GM12878 (cell line): ENCODE measurements at regions not wholly inside any gene's neighbourhood (a gene's known extent, or its start where the extent isn't known, plus 50 kb on each side); places are given as distances from the start of the nearest gene placed in this dataset.

Experiments used
- ATAC-seq: fragments of 200-7000 bp; cut with Tn5 transposase; 3 replicates; pipeline ENCODE4 v1.9.1; 2020; ENCODE audit warnings: mild to moderate bottlenecking, moderate library complexity
- BruUV-seq: library from RNA; stranded (reverse); fragments of 400-500 nt; replicated peaks from 2 replicates; lab custom pipeline; 2021; lab: Mats Ljungman, UMichigan
- CTCF ChIA-PET: fragments of 300-600 bp; sonication (Branson Sonifier 250); formaldehyde crosslinking; extraction: SDS; loops from one replicate; lab custom pipeline; 2021; ENCODE audit warnings: inconsistent platforms; lab: Yijun Ruan, JAX
- POLR2A ChIA-PET: fragments of 350-600 bp; formaldehyde crosslinking; extraction: SDS; loops from one replicate; lab custom pipeline; 2021; ENCODE audit warnings: inconsistent platforms; lab: Charles Lee
- RAD21 ChIA-PET: fragments of 300-600 bp; sonication (Branson Sonifier 250); formaldehyde crosslinking; loops from one replicate; lab custom pipeline; 2023; ENCODE audit warnings: antibody characterized with exemption; ENCODE audit not compliant: unreplicated experiment; lab: Charles Lee
- SMC1A ChIA-PET: fragments of 300-600 bp; sonication (Branson Sonifier 250); formaldehyde crosslinking; loops from one replicate; lab custom pipeline; 2023; ENCODE audit not compliant: unreplicated experiment, uncharacterized antibody; lab: Charles Lee
- DNase-seq: peaks from one replicate; pipeline ENCODE4 v3.0.0-alpha.2; 2011; ENCODE audit warnings: low read depth, low spot score
- FAIRE-seq: peaks from 3 replicates; lab custom pipeline; 2011; peaks lifted over from hg19 to GRCh38; lab: Jason Lieb, UNC
- H2AFZ ChIP-seq: 2 replicates; pipeline ENCODE4 v1.6.0; 2011; ENCODE audit warnings: low read depth, low read length, control low read depth; ENCODE audit not compliant: control insufficient read depth
- H3K27ac ChIP-seq: 2 replicates; pipeline ENCODE4 v1.5.1; 2011; ENCODE audit warnings: control low read depth; ENCODE audit not compliant: control insufficient read depth, insufficient read depth
- H3K27me3 ChIP-seq, 2 experiments: replicated peaks in 1 of 2; 2 replicates each; pipeline versions ENCODE4 v1.6.0 to v1.6.1; 2011; ENCODE audit warnings: low read length in 1 of 2; ENCODE audit not compliant: control insufficient read depth in 2 of 2, insufficient read depth in 2 of 2
- H3K36me3 ChIP-seq, 2 experiments: 2 replicates each; pipeline ENCODE4 v1.5.1; 2011; ENCODE audit warnings: low read length in 1 of 2; ENCODE audit not compliant: control insufficient read depth in 2 of 2, insufficient read depth in 2 of 2
- H3K4me1 ChIP-seq: 2 replicates; pipeline ENCODE4 v1.6.1; 2011; ENCODE audit warnings: mild to moderate bottlenecking, low read length, moderate library complexity, mixed read lengths; ENCODE audit not compliant: control insufficient read depth, insufficient read depth
- H3K4me2 ChIP-seq: 2 replicates; pipeline ENCODE4 v1.6.0; 2011; ENCODE audit warnings: control low read depth; ENCODE audit not compliant: control insufficient read depth, insufficient read depth
- H3K4me3 ChIP-seq: fragments of 200-600 bp; sonication (generic); 2 replicates; pipeline ENCODE4 v1.5.1; 2016
- H3K79me2 ChIP-seq: 2 replicates; pipeline ENCODE4 v1.6.0; 2011; ENCODE audit warnings: low read length; ENCODE audit not compliant: control insufficient read depth, insufficient read depth
- H3K9ac ChIP-seq: 2 replicates; pipeline ENCODE4 v1.8.0; 2011; ENCODE audit warnings: low read length, control low read depth, mixed read lengths; ENCODE audit not compliant: control insufficient read depth, insufficient read depth
- H3K9me3 ChIP-seq: replicated peaks from 3 replicates; pipeline ENCODE4 v1.5.1; 2011; ENCODE audit warnings: mild to moderate bottlenecking, low read length; ENCODE audit not compliant: control insufficient read depth, insufficient read depth
- H4K20me1 ChIP-seq: 2 replicates; pipeline ENCODE4 v1.6.0; 2011; ENCODE audit not compliant: control insufficient read depth, insufficient read depth
- BACH1 ChIP-seq: fragments of 450-650 bp; IDR thresholded peaks from 2 replicates; pipeline ENCODE4 v1.6.1; 2017; ENCODE audit warnings: mild to moderate bottlenecking, borderline replicate concordance
- ETV6 ChIP-seq, 2 experiments: fragments of 450-650 bp in 1 of 2; IDR thresholded peaks in 1 of 2; conservative IDR thresholded peaks in 1 of 2; 2 replicates each; pipeline ENCODE4 v1.6.1; 2014; ENCODE audit warnings: antibody characterized with exemption in 1 of 2, borderline replicate concordance in 1 of 2, low read depth in 1 of 2, mild to moderate bottlenecking in 1 of 2, moderate library complexity in 1 of 2
- NFIC ChIP-seq: IDR thresholded peaks from 2 replicates; pipeline ENCODE4 v1.6.1; 2012; ENCODE audit warnings: low read depth, mild to moderate bottlenecking, inconsistent platforms, low read length, moderate library complexity
- RUNX3 ChIP-seq: IDR thresholded peaks from 2 replicates; pipeline ENCODE4 v1.6.1; 2012; ENCODE audit warnings: low read length, inconsistent platforms
- SIN3A ChIP-seq: IDR thresholded peaks from 2 replicates; pipeline ENCODE4 v1.6.1; 2012; ENCODE audit warnings: low read depth, low read length, improper control_type of control experiment
- SREBF2 ChIP-seq: IDR thresholded peaks from 2 replicates; pipeline ENCODE4 v1.6.1; 2012; ENCODE audit warnings: mild to moderate bottlenecking, low read length
- TBL1XR1 ChIP-seq: IDR thresholded peaks from 2 replicates; pipeline ENCODE4 v1.6.1; 2012; ENCODE audit warnings: low read depth, low read length, improper control_type of control experiment
- ZNF384 ChIP-seq: IDR thresholded peaks from 2 replicates; pipeline ENCODE4 v1.6.1; 2012; ENCODE audit warnings: low read depth, mild to moderate bottlenecking, low read length, improper control_type of control experiment, borderline replicate concordance
- WGBS: methylation state at CpG from one replicate; pipeline ENCODE4 v1.1.6; 2016; ENCODE audit warnings: low lambda C conversion rate; ENCODE audit not compliant: insufficient replicate concordance, insufficient coverage; ENCODE audit errors: missing lambda C conversion rate; 5-methylcytosine and 5-hydroxymethylcytosine counted together
- in situ Hi-C: fragments of 300-500 bp; cut with MboI; formaldehyde crosslinking; loops from 9 replicates; pipeline ENCODE4 v1.14.3; 2018; ENCODE audit warnings: mixed read lengths
- intact Hi-C: fragments of 100-400 bp; cut with micrococcal nuclease; formaldehyde crosslinking; loops from one replicate; pipeline ENCODE4 v1.14.2; 2022; ENCODE audit not compliant: unreplicated experiment
- TF ChIP-seq, protein P1 (sequence below): fragments of 150-350 bp; IDR thresholded peaks from 2 replicates; pipeline ENCODE4 v1.6.1; 2014; ENCODE audit warnings: mild to moderate bottlenecking, low read depth, low read length
- TF ChIP-seq, protein P2 (sequence below): fragments of 450-650 bp; IDR thresholded peaks from 2 replicates; pipeline ENCODE4 v1.6.1; 2017; ENCODE audit warnings: borderline replicate concordance
- TF ChIP-seq, protein P3 (sequence below): fragments of 450-650 bp; IDR thresholded peaks from 2 replicates; pipeline ENCODE4 v1.6.1; 2016; ENCODE audit warnings: mild to moderate bottlenecking, moderate library complexity, borderline replicate concordance
- TF ChIP-seq, protein P4 (sequence below), 3 experiments: IDR thresholded peaks in 2 of 3; conservative IDR thresholded peaks in 1 of 3; 2 replicates each; pipeline ENCODE4 v1.5.1; 2011; ENCODE audit warnings: low read depth in 3 of 3, low read length in 3 of 3, mild to moderate bottlenecking in 3 of 3, control low read depth in 2 of 3, moderate library complexity in 2 of 3, inconsistent platforms in 1 of 3, mixed read lengths in 1 of 3; ENCODE audit not compliant: control insufficient read depth in 2 of 3, insufficient read depth in 1 of 3; ENCODE audit errors: extremely low read depth in 1 of 3

DNA sequence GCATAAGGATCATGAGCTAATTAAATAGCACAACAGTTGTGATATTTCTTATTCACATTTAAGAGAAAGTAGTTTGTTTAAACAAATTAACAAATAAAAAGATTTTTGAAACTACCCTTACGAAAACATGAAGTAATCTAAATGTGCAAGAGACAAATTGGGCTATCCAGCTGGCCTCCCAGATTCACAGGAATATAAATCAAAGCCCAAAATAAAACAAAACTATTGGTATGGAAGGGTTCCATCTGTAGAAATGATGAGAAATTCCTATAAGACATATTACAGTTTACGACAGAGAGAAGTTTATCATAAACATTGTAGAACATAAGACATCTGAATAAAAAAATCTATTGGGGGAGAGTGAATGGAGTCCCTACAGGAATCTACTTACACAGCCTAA, 1125.1 kb downstream of the TDRD15 start:
- intact Hi-C loops (no loop called here), in situ Hi-C loops (no loop called here)
- ATAC-seq (no peak), DNase-seq (no peak), FAIRE-seq (no peak)
- no peak overlapping the region for H3K9ac ChIP-seq
- SMC1A ChIA-PET, result no interaction called here
- TF ChIP-seq BACH1 (no peak), TBL1XR1 (no peak), SREBF2 (no peak), ETV6 (conservative IDR thresholded peaks at IDR 0.05 in 1 of 2, IDR thresholded peaks at IDR 0.05 in 1 of 2; ENCODE audit: borderline replicate concordance in 1 of 2, low read depth in 1 of 2) (no peak), NFIC (no peak), ZNF384 (no peak), RUNX3 (no peak), SIN3A (no peak)
- TF ChIP-seq, protein P1, sequence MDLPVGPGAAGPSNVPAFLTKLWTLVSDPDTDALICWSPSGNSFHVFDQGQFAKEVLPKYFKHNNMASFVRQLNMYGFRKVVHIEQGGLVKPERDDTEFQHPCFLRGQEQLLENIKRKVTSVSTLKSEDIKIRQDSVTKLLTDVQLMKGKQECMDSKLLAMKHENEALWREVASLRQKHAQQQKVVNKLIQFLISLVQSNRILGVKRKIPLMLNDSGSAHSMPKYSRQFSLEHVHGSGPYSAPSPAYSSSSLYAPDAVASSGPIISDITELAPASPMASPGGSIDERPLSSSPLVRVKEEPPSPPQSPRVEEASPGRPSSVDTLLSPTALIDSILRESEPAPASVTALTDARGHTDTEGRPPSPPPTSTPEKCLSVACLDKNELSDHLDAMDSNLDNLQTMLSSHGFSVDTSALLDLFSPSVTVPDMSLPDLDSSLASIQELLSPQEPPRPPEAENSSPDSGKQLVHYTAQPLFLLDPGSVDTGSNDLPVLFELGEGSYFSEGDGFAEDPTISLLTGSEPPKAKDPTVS, result no peak
- TF ChIP-seq, protein P2, sequence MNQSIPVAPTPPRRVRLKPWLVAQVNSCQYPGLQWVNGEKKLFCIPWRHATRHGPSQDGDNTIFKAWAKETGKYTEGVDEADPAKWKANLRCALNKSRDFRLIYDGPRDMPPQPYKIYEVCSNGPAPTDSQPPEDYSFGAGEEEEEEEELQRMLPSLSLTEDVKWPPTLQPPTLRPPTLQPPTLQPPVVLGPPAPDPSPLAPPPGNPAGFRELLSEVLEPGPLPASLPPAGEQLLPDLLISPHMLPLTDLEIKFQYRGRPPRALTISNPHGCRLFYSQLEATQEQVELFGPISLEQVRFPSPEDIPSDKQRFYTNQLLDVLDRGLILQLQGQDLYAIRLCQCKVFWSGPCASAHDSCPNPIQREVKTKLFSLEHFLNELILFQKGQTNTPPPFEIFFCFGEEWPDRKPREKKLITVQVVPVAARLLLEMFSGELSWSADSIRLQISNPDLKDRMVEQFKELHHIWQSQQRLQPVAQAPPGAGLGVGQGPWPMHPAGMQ, result no peak
- TF ChIP-seq, protein P3, sequence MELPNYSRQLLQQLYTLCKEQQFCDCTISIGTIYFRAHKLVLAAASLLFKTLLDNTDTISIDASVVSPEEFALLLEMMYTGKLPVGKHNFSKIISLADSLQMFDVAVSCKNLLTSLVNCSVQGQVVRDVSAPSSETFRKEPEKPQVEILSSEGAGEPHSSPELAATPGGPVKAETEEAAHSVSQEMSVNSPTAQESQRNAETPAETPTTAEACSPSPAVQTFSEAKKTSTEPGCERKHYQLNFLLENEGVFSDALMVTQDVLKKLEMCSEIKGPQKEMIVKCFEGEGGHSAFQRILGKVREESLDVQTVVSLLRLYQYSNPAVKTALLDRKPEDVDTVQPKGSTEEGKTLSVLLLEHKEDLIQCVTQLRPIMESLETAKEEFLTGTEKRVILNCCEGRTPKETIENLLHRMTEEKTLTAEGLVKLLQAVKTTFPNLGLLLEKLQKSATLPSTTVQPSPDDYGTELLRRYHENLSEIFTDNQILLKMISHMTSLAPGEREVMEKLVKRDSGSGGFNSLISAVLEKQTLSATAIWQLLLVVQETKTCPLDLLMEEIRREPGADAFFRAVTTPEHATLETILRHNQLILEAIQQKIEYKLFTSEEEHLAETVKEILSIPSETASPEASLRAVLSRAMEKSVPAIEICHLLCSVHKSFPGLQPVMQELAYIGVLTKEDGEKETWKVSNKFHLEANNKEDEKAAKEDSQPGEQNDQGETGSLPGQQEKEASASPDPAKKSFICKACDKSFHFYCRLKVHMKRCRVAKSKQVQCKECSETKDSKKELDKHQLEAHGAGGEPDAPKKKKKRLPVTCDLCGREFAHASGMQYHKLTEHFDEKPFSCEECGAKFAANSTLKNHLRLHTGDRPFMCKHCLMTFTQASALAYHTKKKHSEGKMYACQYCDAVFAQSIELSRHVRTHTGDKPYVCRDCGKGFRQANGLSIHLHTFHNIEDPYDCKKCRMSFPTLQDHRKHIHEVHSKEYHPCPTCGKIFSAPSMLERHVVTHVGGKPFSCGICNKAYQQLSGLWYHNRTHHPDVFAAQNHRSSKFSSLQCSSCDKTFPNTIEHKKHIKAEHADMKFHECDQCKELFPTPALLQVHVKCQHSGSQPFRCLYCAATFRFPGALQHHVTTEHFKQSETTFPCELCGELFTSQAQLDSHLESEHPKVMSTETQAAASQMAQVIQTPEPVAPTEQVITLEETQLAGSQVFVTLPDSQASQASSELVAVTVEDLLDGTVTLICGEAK, result no peak
- TF ChIP-seq, protein P4, sequence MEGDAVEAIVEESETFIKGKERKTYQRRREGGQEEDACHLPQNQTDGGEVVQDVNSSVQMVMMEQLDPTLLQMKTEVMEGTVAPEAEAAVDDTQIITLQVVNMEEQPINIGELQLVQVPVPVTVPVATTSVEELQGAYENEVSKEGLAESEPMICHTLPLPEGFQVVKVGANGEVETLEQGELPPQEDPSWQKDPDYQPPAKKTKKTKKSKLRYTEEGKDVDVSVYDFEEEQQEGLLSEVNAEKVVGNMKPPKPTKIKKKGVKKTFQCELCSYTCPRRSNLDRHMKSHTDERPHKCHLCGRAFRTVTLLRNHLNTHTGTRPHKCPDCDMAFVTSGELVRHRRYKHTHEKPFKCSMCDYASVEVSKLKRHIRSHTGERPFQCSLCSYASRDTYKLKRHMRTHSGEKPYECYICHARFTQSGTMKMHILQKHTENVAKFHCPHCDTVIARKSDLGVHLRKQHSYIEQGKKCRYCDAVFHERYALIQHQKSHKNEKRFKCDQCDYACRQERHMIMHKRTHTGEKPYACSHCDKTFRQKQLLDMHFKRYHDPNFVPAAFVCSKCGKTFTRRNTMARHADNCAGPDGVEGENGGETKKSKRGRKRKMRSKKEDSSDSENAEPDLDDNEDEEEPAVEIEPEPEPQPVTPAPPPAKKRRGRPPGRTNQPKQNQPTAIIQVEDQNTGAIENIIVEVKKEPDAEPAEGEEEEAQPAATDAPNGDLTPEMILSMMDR (IDR thresholded peaks at IDR 0.05 in 2 of 3, conservative IDR thresholded peaks at IDR 0.05 in 1 of 3; ENCODE audit: control insufficient read depth in 2 of 3, extremely low read depth in 1 of 3, insufficient read depth in 1 of 3, low read depth in 3 of 3, low read length in 3 of 3), result no peak
- H3K79me2 ChIP-seq, result no peaks in the 10 kb centered on the region
- POLR2A ChIA-PET, result no interaction called here
- H3K4me1 ChIP-seq, result no peaks in the 10 kb centered on the region
- no peak overlapping the region for H2AFZ ChIP-seq
- 32% methylated on average over 2 of the region's 2 CpGs for WGBS
- RAD21 ChIA-PET, result no interaction called here
- H3K9me3 ChIP-seq, result no peaks in the 10 kb centered on the region
- CTCF ChIA-PET, result no interaction called here
- no peak overlapping the region for H3K4me2 ChIP-seq
- H4K20me1 ChIP-seq, result no peaks in the 10 kb centered on the region
- H3K4me3 ChIP-seq, result no peak overlapping the region
- no peaks in the 10 kb centered on the region for H3K27me3 ChIP-seq
- BruUV-seq, result no TSS peak
- H3K36me3 ChIP-seq, result no peaks in the 10 kb centered on the region
- H3K27ac ChIP-seq, result no peak overlapping the region
